ENCODE measurements at regions not wholly inside any gene's neighbourhood (a gene's known extent, or its start where the extent isn't known, plus 50 kb on each side); places are given as distances from the start of the nearest gene placed in this dataset.

- peak; percentile 75 for ATAC-seq
- TF ChIP-seq RARB (CRISPR knock-in tag; IDR thresholded peaks at IDR 0.05), result no peak
- TF ChIP-seq, protein P1, sequence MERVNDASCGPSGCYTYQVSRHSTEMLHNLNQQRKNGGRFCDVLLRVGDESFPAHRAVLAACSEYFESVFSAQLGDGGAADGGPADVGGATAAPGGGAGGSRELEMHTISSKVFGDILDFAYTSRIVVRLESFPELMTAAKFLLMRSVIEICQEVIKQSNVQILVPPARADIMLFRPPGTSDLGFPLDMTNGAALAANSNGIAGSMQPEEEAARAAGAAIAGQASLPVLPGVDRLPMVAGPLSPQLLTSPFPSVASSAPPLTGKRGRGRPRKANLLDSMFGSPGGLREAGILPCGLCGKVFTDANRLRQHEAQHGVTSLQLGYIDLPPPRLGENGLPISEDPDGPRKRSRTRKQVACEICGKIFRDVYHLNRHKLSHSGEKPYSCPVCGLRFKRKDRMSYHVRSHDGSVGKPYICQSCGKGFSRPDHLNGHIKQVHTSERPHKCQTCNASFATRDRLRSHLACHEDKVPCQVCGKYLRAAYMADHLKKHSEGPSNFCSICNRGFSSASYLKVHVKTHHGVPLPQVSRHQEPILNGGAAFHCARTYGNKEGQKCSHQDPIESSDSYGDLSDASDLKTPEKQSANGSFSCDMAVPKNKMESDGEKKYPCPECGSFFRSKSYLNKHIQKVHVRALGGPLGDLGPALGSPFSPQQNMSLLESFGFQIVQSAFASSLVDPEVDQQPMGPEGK (CRISPR knock-in tag; IDR thresholded peaks at IDR 0.05; ENCODE audit: borderline replicate concordance), result no peak
- TF ChIP-seq, protein P2, sequence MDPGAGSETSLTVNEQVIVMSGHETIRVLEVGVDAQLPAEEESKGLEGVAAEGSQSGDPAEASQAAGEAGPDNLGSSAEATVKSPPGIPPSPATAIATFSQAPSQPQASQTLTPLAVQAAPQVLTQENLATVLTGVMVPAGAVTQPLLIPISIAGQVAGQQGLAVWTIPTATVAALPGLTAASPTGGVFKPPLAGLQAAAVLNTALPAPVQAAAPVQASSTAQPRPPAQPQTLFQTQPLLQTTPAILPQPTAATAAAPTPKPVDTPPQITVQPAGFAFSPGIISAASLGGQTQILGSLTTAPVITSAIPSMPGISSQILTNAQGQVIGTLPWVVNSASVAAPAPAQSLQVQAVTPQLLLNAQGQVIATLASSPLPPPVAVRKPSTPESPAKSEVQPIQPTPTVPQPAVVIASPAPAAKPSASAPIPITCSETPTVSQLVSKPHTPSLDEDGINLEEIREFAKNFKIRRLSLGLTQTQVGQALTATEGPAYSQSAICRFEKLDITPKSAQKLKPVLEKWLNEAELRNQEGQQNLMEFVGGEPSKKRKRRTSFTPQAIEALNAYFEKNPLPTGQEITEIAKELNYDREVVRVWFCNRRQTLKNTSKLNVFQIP (CRISPR knock-in tag; IDR thresholded peaks at IDR 0.05; ENCODE audit: borderline replicate concordance, low read depth), result no peak
- no peak for TF ChIP-seq CREB5 (CRISPR knock-in tag; IDR thresholded peaks at IDR 0.05; ENCODE audit: low read depth)
- no peak for TF ChIP-seq PPARA (CRISPR knock-in tag; IDR thresholded peaks at IDR 0.05; ENCODE audit: borderline replicate concordance)
- TF ChIP-seq ZFP30 (CRISPR knock-in tag; IDR thresholded peaks at IDR 0.05), result no peak
- no peak for TF ChIP-seq ISL1 (CRISPR knock-in tag; IDR thresholded peaks at IDR 0.05)
- TF ChIP-seq ZNF8 (CRISPR knock-in tag; IDR thresholded peaks at IDR 0.05), result no peak
- TF ChIP-seq TOX (CRISPR knock-in tag; IDR thresholded peaks at IDR 0.05; ENCODE audit: borderline replicate concordance), result no peak
- TF ChIP-seq ZNF565 (CRISPR knock-in tag; conservative IDR thresholded peaks at IDR 0.05; ENCODE audit: low read depth), result no peak
Observed at GRCh38 chr3:116920826-116921610, 211.4 kb downstream of the TUSC7 start.

DNA sequence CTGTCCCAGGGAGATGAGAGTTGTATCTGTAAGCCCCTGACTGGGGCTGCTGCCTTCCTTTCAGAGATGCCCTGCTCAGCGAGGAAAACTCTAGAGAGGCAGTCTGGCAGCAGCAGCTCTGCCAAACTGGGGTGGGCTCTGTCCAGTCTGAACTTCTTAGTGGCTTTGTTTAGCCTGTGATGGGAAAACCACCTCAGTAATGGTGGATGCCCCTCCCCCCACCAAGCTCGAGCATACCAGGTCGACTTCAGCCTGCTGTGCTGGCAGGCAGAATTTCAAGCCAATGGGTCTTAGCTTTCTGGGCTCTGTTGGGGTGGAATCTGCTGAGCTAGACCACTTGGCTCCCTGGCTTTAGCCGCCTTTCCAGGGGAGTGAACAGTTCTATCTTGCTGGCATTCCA, 218.3 kb downstream of the TUSC7 start:
- ATAC-seq, result no peak
- TF ChIP-seq CREB5 (CRISPR knock-in tag; IDR thresholded peaks at IDR 0.05; ENCODE audit: low read depth) (no peak), OSR1 (CRISPR knock-in tag; IDR thresholded peaks at IDR 0.05) (no peak), SNAI2 (CRISPR knock-in tag; IDR thresholded peaks at IDR 0.05) (no peak), RARB (CRISPR knock-in tag; IDR thresholded peaks at IDR 0.05) (no peak), ZNF70 (CRISPR knock-in tag; IDR thresholded peaks at IDR 0.05) (no peak), BACH2 (CRISPR knock-in tag; IDR thresholded peaks at IDR 0.05; ENCODE audit: borderline replicate concordance) (no peak), ARNTL (CRISPR knock-in tag; IDR thresholded peaks at IDR 0.05; ENCODE audit: borderline replicate concordance, low read depth) (no peak), ESRRG (CRISPR knock-in tag; IDR thresholded peaks at IDR 0.05) (no peak), ZFP3 (CRISPR knock-in tag; IDR thresholded peaks at IDR 0.05) (no peak), TOX (CRISPR knock-in tag; IDR thresholded peaks at IDR 0.05; ENCODE audit: borderline replicate concordance) (no peak), ZC3H10 (CRISPR knock-in tag; IDR thresholded peaks at IDR 0.05) (no peak), GLIS3 (CRISPR knock-in tag; IDR thresholded peaks at IDR 0.05) (no peak), ZNF565 (CRISPR knock-in tag; conservative IDR thresholded peaks at IDR 0.05; ENCODE audit: low read depth) (no peak), TCF4 (CRISPR knock-in tag; IDR thresholded peaks at IDR 0.05; ENCODE audit: borderline replicate concordance) (no peak), ZFP30 (CRISPR knock-in tag; IDR thresholded peaks at IDR 0.05) (no peak), CSDC2 (CRISPR knock-in tag; IDR thresholded peaks at IDR 0.05) (no peak)
- TF ChIP-seq, protein P3, sequence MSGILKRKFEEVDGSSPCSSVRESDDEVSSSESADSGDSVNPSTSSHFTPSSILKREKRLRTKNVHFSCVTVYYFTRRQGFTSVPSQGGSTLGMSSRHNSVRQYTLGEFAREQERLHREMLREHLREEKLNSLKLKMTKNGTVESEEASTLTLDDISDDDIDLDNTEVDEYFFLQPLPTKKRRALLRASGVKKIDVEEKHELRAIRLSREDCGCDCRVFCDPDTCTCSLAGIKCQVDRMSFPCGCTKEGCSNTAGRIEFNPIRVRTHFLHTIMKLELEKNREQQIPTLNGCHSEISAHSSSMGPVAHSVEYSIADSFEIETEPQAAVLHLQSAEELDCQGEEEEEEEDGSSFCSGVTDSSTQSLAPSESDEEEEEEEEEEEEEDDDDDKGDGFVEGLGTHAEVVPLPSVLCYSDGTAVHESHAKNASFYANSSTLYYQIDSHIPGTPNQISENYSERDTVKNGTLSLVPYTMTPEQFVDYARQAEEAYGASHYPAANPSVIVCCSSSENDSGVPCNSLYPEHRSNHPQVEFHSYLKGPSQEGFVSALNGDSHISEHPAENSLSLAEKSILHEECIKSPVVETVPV (CRISPR knock-in tag; IDR thresholded peaks at IDR 0.05), result no peak
- TF ChIP-seq, protein P1 (CRISPR knock-in tag; IDR thresholded peaks at IDR 0.05; ENCODE audit: borderline replicate concordance), result no peak
- TF ChIP-seq, protein P2 (CRISPR knock-in tag; IDR thresholded peaks at IDR 0.05; ENCODE audit: borderline replicate concordance, low read depth), result no peak

All from SK-N-SH treated with all-trans-retinoic acid at 6 μM for 48 hours (cell line).